HG03159 (cell line): ENCODE measurements at regions not wholly inside any gene's neighbourhood (a gene's known extent, or its start where the extent isn't known, plus 50 kb on each side); places are given as distances from the start of the nearest gene placed in this dataset.

ENCODE experiments used
- ATAC-seq: cut with Tn5 transposase; IDR thresholded peaks from one replicate; pipeline ENCODE4 v1.9.1; 2021; ENCODE audit warnings: mild to moderate bottlenecking, moderate library complexity; ENCODE audit not compliant: unreplicated experiment

DNA sequence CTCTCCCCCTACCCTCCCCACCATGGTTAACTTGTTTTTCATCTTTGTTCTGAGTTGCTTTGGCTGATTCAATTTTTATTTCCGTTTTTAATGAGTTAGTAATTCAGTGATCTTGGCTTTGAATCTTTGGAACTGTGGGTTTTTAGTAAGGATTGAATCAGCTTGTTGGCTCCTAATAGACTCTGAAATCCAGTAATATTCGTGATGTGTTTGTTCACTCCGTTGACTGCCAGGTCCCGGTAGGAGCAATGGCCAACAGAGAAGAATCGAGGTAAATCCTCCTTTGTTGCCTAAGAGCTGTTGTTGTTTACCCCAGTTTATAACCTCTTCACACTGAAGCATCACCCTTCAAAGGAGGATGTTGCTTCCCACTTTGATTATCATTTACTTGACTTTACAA lies 92.7 kb downstream of the PCSK1 start:
- ATAC-seq: no peak

DNA sequence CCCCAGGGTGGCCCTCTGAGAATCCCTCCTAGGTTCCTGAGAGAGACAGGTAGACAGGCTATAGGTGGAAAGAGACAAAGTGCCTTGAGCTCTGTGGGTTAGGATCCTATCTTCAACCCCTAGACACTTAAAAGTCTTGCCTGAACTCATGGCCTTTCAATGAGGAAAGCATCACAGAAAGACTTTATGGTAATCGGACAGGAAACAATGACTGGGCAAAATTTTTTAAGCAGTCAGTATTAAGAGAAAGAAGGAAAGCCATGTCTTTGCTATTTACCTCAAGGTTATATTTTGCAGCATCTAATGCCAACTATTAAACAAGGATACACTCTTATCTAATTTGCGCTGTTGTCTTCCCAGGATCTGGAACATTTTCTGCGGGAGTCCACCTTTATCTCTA lies 93.2 kb downstream of the PCSK1 start:
- ATAC-seq: no peak

DNA sequence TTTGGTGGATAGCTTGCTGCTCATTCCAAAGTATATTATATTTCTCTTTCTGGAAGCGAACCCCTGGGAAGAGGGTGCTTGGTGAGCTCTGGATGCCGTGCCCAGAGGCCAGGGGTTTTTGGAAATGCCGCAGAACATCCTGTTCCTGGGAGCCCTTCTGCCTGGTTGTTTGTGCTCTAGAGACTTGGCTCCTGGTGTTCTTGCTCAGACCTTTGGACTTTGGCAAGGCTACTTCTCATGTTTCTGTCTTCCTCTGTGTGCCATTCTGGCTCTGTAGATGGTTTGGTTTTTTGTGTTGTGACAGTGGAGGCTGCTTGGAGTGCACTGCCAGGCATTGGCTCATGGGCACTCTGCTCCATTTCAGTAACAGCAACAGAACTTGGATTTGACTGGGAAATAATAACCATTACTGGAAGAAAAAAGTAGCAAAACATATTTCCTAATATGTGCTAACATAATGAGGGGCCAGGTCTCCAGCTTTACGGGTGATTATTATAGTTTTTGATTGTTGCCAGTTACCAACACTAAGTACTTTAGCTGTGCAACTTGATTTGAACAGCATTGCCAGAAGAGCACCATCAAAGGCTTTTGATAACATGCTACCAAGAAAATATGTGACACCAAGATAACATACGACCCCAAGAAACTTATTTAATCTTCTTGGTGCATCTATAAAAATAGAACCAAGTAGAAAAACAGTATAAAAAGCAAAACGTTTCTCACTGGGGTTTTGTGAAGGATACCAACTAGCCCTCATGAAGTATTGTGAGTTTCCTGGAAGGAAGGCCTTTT lies 94.2 kb downstream of the PCSK1 start:
- ATAC-seq: no peak

DNA sequence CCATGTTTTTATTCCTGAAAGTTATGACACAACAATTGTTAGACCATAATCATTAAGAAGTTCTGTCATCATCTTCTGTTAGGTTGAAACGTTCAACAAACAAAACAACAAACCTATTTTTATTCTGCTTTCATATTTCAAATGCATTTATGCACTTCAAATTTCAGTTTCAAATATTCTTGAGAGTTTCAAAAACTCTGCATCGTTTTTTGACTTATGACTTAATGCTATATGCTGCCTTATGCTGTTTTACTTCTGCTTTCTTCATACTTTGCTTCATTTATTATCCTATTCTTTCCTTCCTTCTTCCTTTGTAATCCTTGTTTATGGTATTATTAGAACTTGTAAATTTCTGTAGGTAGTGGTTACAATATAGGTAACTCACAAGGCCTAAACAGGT lies 95.0 kb downstream of the PCSK1 start:
- ATAC-seq: no peak

DNA sequence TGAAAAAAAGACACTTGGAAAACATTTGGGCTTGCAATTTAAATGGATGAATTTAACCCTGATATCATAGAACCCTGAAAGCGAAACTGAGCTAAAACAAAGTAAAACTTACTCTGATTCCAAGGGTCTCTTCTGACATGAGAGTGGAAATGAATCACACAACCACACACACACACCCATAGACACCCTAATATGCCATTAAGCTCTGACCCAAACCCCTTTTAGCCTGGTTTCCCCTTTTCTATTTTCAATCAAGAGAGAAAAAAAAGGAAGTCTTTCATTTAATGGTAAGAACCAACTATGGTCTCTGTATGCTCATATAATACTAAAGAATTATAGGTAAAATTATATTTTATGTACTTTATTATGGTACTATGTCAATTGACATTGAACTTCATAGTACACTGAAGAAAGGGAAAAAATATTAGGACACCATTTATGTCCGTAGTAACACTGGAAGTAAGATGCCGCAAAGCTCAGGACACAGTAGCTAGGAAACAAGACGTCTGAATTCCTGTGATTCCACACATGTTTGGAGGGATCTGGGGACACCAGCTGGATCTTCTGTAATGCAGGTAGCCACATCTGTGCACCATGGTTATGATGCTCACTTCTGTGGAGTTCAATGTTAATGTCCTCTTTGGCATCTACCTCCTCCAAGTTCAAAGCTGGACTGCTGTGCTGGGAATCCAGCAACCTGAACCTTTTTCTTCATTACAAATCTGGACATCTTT lies 95.8 kb downstream of the PCSK1 start:
- peak; percentile 49 for ATAC-seq

DNA sequence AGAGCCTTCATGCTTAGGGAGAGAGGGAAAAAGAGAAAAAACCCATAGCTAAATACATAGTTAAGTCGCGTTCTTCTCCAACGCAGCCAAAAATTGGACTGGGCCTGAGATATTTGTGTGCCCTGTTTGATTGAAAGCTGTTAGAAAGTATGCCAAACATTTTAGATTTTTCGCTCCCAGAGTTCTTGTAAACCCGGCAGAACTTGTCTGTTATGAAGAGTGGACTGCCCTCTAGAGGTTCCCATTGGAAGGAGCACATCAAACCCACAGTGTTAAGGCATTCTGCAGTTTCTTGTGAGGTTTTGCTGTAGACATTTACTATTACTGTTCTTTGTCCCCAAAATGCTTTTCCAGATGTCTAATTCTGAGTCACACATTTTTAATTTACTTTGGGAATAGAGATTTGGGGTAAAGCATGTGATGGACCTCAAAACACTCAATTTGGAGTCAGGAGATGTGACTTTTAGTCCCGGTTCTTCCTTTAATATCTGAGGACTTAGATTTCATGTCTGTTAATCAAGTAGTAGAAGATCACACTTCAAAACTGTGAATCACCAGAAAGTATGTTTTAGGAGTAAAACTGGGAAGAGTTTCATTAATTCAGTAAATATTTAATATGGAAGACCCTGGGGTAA lies 96.6 kb downstream of the PCSK1 start:
- ATAC-seq: peak; percentile 53

DNA sequence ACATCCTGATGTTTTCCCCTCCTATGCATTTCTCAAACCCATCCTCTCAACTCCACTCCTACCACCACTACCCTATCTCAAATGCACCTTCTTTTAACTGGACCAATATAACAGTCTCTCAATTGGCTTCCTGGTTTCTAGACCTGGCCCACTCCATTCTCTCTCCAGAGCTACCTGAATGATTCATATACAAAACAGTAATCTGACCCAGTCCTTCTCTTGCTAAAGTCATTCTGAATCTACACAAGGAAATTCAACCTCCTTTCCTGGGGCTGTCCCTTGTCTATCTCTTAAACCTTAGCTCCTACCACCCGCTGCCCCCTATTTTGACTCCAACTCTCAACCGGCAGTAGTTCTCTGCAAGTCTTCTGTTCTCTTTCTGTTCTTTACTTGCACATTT lies 97.2 kb downstream of the PCSK1 start:
- ATAC-seq: no peak

DNA sequence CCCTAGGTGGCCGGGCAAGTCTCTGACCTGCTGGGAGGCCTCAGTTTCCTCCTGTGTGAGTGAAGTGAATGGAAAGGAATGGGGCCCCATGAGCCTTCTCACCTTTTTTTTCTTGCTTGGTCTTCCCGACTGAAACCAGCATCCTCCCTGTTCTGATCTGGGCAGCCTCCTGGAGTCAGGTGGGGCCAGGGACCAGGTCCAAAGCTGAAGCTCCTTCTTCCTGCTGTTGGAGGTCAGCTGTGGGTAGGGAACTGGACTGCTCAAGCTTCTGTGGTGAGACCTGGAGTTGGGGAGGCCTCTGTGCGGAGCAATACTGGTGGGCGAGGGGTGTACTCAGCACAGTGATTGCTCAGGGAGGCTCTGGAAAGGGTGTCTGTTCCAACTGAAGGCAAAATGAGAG lies 99.7 kb downstream of the PCSK1 start:
- ATAC-seq: no peak

DNA sequence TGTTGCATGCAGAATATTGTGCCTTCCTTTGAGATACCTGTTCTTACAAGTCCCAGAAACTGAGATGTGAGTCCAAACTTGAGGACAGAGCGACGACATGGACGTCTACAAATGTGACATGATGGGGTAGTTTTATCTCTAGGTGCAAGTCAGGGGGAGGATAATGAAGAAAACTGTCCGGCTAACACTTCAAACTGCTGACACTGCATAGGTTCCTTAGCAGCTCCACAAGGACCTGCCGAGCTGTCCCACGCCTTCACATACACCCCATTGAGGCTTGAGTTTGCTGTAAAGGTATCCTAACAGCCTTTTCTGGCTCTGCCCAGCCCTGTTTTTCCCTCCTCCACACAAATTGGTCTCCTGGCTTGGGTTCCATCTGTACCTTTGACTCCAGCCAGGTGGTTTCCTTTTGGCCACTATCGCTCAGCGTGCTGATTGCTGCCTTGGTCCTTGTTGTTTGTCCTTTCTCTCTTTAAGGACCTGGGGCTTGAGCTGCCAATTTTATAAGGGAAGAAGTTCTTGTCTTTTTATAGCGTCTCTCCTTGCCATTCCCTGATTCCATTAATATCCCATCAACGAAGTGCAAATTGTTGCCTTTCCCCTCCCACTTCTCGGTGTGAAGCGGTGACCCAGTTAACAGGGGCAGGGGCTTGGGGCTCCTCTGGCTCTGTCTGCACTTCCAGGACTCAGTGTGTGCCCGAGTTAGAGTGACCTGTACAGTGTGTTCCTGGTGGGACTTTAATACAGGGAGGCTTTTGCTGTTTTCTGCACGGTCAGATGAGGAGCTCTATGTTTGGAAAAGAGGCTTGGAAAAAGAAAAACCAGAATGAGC lies 100.3 kb downstream of the PCSK1 start:
- no peak for ATAC-seq

DNA sequence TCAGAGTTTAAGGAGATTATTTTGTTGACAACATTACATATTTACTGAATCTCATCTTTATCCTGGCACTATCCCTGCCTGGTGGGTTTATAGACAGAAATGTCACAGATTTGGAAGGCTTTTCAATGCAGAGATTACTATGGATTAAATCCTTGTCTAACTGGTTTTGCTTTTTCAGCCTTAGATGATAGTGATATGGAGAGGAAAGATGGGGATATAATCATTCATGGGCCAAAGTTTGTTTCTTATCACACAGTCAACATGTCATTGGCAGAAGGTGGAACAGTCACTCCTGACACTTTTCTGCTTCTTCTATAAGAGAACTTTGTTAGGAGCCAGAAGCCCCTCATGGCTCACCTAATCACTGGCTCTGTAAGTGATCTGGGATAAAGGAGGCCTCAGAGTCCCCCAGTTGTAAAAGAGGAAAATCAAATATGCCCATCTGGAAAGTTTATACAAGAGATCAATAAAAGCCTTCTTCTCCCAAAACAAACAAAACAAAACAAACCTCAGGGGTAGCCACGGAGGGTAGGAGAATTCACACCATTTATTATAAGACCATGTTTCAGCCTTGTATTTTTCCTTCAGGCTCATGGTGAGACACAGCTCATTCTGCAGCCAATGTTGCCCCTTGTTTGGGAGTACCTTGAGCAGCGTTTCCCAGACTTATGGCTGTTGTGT lies 101.2 kb downstream of the PCSK1 start:
- ATAC-seq: no peak

DNA sequence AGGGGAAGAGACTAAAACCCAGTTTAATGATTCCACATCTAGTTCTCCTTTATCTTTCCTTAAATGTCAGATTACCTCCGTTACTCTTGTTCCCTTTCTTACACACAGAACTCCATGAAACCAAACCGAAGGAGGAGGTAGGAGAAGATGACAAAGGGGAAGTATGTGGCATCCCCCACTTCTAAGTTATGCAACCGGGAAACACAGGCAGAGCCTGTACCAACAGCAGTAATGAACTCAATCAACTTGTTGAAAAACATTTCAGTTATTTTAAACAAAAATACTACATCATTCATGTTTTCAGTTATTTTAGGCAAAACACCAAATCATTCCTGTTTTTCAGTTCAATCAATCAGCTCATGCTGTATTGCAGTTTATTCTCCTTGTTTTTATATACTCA lies 101.8 kb downstream of the PCSK1 start:
- no peak for ATAC-seq

DNA sequence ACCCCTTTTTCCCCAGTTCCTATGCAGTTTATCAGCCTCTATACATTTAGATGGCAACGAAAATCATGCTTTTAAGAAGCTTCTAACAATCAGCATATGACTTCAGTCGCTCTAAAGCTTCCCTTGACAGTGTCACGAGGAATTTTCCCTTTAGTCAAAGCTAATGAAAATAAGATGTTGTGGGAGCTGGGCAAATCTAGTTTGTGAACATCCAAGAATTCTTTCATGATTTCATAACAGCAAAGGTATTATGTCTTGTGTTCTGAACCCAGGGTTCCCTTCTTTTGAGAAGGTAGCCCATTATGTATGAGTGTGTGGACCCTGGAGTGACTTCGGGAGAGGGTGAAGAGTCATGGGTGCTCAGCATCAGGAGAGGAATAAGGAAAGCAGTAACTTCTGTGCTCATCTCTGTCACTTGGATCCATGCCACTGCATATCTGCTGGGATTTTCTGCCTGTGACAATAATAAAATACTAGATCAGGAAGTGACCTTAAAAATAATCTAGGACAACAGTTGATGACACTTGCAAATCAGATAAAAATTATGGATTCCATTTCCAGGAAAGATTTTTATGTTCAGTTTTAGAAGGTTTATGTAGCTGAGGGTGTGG lies 102.4 kb downstream of the PCSK1 start:
- no peak for ATAC-seq

DNA sequence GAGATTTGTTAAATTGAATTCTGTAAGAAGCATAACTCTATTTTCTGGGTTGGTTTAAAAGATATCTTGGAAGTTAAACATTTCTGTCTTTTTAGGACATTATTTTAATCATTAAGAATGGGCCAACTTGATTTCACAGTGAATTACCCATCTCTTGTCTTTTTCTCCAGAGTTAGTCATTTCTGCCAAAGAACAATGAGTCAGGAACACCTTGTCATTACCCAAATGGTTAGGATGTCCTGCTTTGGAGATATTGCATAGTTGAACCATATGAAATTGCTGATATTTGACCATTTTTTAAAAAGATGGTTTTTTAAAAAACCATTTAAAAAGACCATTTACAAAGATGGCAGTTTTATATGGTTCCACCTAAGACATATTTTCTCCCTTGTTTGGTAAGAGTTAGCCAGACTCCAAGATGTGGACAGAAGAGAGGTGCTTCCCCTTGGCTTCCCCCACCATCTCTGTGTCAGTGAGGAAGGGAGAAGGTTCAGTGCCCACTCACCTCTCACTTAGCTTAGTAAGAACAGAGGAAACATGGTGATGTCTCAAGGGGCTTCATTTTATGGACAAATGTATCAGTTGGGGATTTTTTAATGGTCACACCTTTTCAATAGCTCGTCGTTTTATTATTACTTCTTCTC lies 103.0 kb downstream of the PCSK1 start:
- no peak for ATAC-seq

DNA sequence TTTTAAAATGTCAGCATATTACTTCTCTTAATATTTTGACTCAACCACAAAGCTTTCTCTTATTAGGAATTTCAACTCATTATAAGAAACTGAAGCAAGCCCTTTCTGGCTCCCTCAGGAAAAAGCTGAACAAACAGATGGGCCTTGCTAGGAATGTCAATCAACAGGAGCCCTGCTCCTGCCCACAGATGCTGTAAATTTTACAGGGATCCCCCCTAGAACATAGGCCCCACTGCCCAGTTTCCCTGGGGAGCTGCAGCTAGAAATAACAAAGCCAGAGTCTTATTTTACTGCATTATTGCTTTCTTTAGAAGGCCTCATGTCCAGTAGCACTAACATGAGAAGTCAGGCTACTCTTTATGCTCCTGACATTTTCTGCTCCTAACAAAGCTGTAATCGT lies 103.8 kb downstream of the PCSK1 start:
- ATAC-seq: no peak

DNA sequence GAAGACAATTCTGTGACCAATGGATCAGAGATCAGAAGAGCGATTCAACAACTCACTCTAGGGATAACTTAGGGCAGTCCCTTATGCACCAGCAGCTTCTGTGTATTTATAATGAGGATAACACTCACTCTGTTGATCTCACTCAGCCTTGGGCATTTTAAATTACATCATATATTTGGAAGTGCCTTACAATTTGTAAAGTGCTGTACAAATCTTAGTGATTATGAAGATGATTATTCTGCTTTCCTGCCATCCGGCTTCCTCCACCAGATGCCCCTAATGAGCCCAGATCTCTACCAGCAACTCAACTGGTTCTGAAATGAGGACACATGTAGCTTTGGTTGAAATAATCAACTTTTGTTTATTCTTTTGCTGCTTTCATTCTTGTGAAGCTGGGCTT lies 105.3 kb downstream of the PCSK1 start:
- ATAC-seq: no peak

DNA sequence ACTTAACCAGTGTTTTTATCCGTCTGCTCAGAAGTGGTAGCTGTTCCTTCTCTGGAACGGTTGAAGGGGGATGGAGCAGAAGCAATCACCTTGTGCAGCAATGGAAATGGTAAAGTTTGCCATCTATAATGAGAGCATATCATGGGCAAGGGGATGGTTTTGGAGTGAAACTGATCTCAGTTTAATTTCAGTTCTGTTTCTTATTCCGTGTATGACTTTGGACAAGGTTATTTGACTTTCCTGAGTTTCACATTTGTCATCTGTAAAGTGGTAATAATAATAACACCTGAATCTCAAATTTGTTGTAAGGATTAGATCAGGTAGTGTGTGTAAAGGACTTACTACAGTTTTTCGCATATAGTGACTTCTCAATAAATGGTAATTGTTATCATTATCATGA lies 106.1 kb downstream of the PCSK1 start:
- ATAC-seq: peak; percentile 93

DNA sequence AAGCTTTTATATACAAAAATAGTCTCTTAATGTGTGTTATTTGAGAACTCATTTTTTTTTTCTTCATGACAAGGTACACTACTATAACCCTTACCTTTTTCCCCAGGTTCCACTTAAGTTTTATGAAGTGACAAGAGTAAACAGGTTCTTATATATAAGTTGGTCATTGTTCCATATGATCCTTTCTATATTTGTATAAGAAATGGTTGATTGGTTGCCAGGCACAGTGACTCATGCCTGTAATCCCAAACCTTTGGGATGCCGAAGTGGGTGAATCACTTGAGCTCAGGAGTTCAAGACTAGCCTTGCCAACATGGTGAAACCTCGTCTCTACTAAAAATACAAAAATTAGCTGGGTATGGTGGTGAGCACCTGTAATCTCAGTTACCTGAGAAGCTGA lies 108.3 kb downstream of the PCSK1 start:
- no peak for ATAC-seq

DNA sequence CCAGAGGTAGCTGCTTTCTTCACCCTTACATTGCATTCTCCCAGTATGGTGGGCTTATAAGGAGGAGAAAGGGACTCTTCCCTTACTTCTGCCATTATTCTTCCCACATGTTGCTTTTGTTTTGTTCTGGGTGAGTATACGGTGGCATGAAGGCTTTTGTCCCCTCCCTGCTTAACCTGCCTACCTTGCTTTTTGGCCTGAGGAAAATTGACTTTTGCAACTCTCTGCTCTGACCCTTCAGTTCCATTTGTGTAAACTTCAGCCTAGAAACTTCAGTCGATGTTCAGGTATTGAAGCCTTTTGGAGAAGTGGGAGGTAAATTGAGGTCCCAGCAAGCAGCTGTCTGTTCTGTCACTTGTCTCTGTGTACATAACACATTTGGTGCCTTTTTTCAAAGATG lies 110.2 kb downstream of the PCSK1 start:
- ATAC-seq: no peak

DNA sequence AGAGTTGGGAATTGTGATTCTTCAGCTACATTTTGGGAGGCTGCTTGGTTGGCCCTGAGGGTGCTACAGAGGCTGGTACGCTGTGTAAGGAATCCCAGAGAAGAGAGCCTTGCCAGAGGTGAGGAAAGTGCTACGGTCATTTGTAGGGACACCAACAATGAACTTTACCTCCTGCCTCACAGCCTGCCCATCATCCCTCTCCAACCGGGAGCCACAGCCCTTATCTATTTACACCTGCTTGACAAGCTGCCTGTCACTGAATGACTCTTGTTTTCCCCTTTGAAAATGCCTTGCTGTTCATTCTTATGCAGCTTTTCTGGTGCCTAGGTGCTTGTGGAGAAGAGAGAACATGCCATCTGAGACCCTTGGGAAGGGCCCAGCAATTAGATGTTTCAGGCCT lies 110.8 kb downstream of the PCSK1 start:
- no peak for ATAC-seq

DNA sequence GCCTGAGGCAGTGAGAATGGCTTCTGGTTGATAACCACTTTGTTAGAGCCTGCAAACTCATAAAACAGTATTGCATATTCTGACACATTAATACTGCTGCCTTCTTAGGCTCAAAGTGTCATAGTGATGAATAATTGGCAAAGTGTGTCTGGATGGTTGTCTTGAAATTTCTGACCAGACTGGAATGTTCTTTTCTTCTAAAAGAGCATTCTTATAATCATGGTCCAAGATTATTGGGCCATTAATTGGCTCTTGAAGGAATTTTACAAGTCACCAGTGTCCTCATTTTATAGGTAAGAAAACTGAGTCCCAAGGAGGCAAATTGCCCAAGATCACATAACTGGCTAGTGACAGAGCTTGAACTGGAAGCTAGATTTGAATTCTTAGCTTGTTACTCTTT lies 111.7 kb downstream of the PCSK1 start:
- ATAC-seq: no peak
